CD14-positive monocyte (primary cell): ENCODE measurements at regions not wholly inside any gene's neighbourhood (a gene's known extent, or its start where the extent isn't known, plus 50 kb on each side); places are given as distances from the start of the nearest gene placed in this dataset.
"Not testable (repeated sequence)": the region's sequence is repeated elsewhere in the genome, so short reads cannot be mapped to it uniquely, and the experiment has no call there.

Source experiments
- DNase-seq, 3 donors: peaks; one replicate each; pipeline ENCODE4 v3.0.0-alpha.2; 2011 to 2022
- H2AFZ ChIP-seq: 2 replicates; pipeline ENCODE4 v1.6.0; 2012; ENCODE audit warnings: mild to moderate bottlenecking, low read depth, low read length, inconsistent platforms; ENCODE audit not compliant: insufficient read depth, poor library complexity, severe bottlenecking
- H3K27ac ChIP-seq, 2 donors: 1 replicate in 1 of 2; 2 replicates in 1 of 2; pipeline ENCODE4 v1.5.1; 2012 to 2013; ENCODE audit warnings: low read length in 2 of 2, control low read depth in 1 of 2, inconsistent platforms in 1 of 2, low read depth in 1 of 2, mild to moderate bottlenecking in 1 of 2
- H3K27me3 ChIP-seq, 2 donors: one replicate each; pipeline versions ENCODE4 v1.6.0 to v1.6.1; 2011 to 2013; ENCODE audit warnings: low read length in 2 of 2; ENCODE audit not compliant: control insufficient read depth in 2 of 2, insufficient read depth in 2 of 2
- H3K36me3 ChIP-seq, 2 donors: replicated peaks in 1 of 2; 1 replicate in 1 of 2; 2 replicates in 1 of 2; pipeline versions ENCODE4 v1.5.1 to v1.6.1; 2012 to 2013; ENCODE audit warnings: low read length in 2 of 2, control low read depth in 1 of 2, inconsistent platforms in 1 of 2, mild to moderate bottlenecking in 1 of 2; ENCODE audit not compliant: insufficient read depth in 2 of 2, control insufficient read depth in 1 of 2
- H3K4me1 ChIP-seq, 2 donors: 1 replicate in 1 of 2; 2 replicates in 1 of 2; pipeline versions ENCODE4 v1.5.1 to v1.6.1; 2012 to 2013; ENCODE audit warnings: low read length in 2 of 2, control low read depth in 1 of 2, inconsistent platforms in 1 of 2, mild to moderate bottlenecking in 1 of 2, moderate library complexity in 1 of 2; ENCODE audit not compliant: insufficient read depth in 2 of 2, control insufficient read depth in 1 of 2
- H3K4me2 ChIP-seq: replicated peaks from 2 replicates; pipeline ENCODE3; 2012; ENCODE audit warnings: low read length, moderate library complexity, mild to moderate bottlenecking; ENCODE audit not compliant: poor library complexity, severe bottlenecking; ENCODE audit errors: extremely low read depth
- H3K4me3 ChIP-seq, 3 experiments: fragments of 200-600 bp in 1 of 3; sonication (generic) in 1 of 3; replicated peaks in 1 of 3; 1 replicate in 2 of 3; 2 replicates in 1 of 3; pipeline ENCODE4 v1.5.1; 2011 to 2013; ENCODE audit warnings: low read length in 3 of 3, mild to moderate bottlenecking in 3 of 3, control low read depth in 2 of 3, low read depth in 2 of 3, inconsistent platforms in 1 of 3, moderate library complexity in 1 of 3
- H3K79me2 ChIP-seq: 2 replicates; pipeline ENCODE4 v1.6.0; 2012; ENCODE audit warnings: mild to moderate bottlenecking, control low read depth, inconsistent platforms, low read length, moderate library complexity; ENCODE audit not compliant: insufficient read depth
- H3K9ac ChIP-seq: 2 replicates; pipeline ENCODE4 v1.6.0; 2017; ENCODE audit warnings: low read length, mild to moderate bottlenecking; ENCODE audit not compliant: insufficient read depth, poor library complexity, severe bottlenecking
- H3K9me3 ChIP-seq, 2 donors: replicated peaks in 1 of 2; 1 replicate in 1 of 2; 2 replicates in 1 of 2; pipeline versions ENCODE4 v1.5.1 to v1.6.1; 2012 to 2013; ENCODE audit warnings: low read length in 2 of 2, control low read depth in 1 of 2; ENCODE audit not compliant: control insufficient read depth in 1 of 2, insufficient read depth in 1 of 2
- H4K20me1 ChIP-seq: 2 replicates; pipeline ENCODE4 v1.6.0; 2012; ENCODE audit warnings: mild to moderate bottlenecking, low read length, control low read depth, moderate library complexity; ENCODE audit not compliant: insufficient read depth
- H3K27ac Mint-ChIP-seq, 7 donors: one replicate each; pipeline ENCODE4 v1.8.0; 2020; ENCODE audit warnings: mild to moderate bottlenecking in 7 of 7, mixed read lengths in 7 of 7, moderate library complexity in 6 of 7, inconsistent platforms in 2 of 7
- H3K27me3 Mint-ChIP-seq, 3 donors: one replicate each; pipeline ENCODE4 v1.8.0; 2021 to 2022; ENCODE audit warnings: low read depth in 3 of 3, mild to moderate bottlenecking in 3 of 3, mixed read lengths in 3 of 3, moderate library complexity in 3 of 3, inconsistent platforms in 1 of 3
- H3K36me3 Mint-ChIP-seq, 2 donors: one replicate each; pipeline ENCODE4 v1.8.0; 2020; ENCODE audit warnings: mixed read lengths in 2 of 2, inconsistent platforms in 1 of 2, mild to moderate bottlenecking in 1 of 2
- H3K4me1 Mint-ChIP-seq: one replicate; pipeline ENCODE4 v1.8.0; 2020; ENCODE audit warnings: mild to moderate bottlenecking, mixed read lengths
- H3K4me3 Mint-ChIP-seq, 2 donors: one replicate each; pipeline ENCODE4 v1.8.0; 2020; ENCODE audit warnings: mild to moderate bottlenecking in 2 of 2, mixed read lengths in 2 of 2, moderate library complexity in 1 of 2
- H3K9me3 Mint-ChIP-seq, 7 donors: one replicate each; pipeline ENCODE4 v1.8.0; 2020 to 2022; ENCODE audit warnings: mixed read lengths in 7 of 7, mild to moderate bottlenecking in 6 of 7, moderate library complexity in 6 of 7, inconsistent platforms in 2 of 7
- WGBS: methylation state at CpG from one replicate; pipeline ENCODE4 v1.1.5; 2013; ENCODE audit warnings: missing lambda C conversion rate; ENCODE audit not compliant: insufficient coverage; 5-methylcytosine and 5-hydroxymethylcytosine counted together
- intact Hi-C, 2 donors: fragments of 100-400 bp; cut with micrococcal nuclease; formaldehyde crosslinking; loops; one replicate each; pipeline versions ENCODE4 v1.15.0 to v1.15.1; 2023
- TF ChIP-seq, protein P1 (sequence below): fragments of 200-600 bp; IDR thresholded peaks from one replicate; pipeline ENCODE4 v1.8.0; 2022; ENCODE audit warnings: antibody characterized with exemption, mild to moderate bottlenecking

DNA sequence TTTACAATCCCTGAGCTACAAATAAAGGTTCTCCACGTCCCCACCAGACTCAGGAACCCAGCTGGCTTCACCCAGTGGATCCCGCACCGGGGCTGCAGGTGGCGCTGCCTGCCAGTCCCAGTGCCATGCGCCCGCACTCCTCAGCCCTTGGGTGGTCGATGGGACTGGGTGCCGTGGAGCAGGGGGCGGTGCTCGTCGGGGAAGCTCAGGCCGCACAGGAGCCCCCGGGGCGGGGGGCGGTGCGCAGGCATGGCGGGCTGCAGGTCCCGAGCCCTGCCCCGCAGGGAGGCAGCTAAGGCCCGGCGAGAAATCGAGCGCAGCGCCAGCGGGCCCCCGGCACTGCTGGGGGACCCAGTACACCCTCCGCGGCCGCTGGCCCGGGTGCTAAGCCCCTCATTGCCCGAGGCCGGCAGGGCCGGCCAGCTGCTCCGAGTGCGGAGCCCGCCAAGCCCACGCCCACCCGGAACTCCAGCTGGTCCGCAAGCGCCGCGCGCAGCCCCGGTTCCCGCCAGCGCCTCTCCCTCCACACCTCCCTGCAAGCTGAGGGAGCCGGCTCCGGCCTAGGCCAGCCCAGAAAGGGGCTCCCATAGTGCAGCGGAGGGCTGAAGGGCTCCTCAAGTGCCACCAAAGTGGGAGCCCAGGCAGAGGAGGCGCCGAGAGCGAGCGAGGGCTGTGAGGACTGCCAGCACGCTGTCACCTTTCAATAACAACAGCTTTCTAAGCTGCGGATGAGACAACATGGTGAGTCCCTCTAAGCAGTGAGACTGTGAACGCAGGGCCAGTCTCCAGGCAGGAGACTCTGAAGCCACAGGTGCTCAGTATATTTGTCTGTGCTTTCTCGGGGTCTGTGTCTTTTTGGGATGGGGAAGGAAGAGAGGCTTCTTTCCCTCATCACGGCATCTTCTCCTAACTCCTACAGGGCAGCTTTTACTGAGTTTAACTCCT lies 161.5 kb downstream of the NR2F2 start:
- H3K9me3 ChIP-seq, H3K27me3 ChIP-seq, H4K20me1 ChIP-seq, intact Hi-C loops, H3K4me3 ChIP-seq, H2AFZ ChIP-seq, H3K79me2 ChIP-seq, H3K36me3 Mint-ChIP-seq, H3K27ac Mint-ChIP-seq, H3K27ac ChIP-seq, DNase-seq, H3K4me3 Mint-ChIP-seq, H3K36me3 ChIP-seq, H3K4me2 ChIP-seq, H3K9ac ChIP-seq: not testable (repeated sequence)
- peaks cover 16 to 17% of the 10 kb centered on the region in 2 donors for H3K4me1 ChIP-seq
- WGBS, result 96% methylated on average over 50 of the region's 58 CpGs
- peaks cover 4 to 16% (median 8%) of the 10 kb centered on the region in 3 donors for H3K27me3 Mint-ChIP-seq
- H3K4me1 Mint-ChIP-seq, result peaks cover 30% of the 10 kb centered on the region
- H3K9me3 Mint-ChIP-seq, result peaks cover 0 to 18% (median 5%) of the 10 kb centered on the region in 7 donors

DNA sequence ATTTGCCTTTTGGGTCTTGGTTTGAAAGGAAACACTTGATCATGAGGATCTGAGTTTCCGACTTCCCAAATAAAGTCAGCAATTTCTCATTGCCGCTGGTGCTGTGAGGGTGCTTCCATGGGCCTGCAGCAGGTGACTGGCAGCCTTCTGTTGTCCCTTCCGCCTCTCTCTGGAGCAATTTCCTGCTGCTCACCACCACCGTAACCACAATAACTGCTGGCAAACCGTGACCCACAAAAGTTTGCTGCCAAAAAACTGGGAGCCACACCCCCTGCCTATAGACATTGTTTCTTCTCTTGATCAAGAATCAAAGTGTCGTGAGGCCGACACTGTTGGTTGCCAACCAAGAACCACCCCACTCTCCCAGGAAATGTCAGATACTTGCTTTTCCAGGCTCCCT lies 164.0 kb downstream of the NR2F2 start:
- Mint-ChIP-seq H3K27me3 (peaks cover 1 to 8% (median 2%) of the 10 kb centered on the region in 3 donors), H3K4me3 (peak overlapping the region in 1 of 2 donors; percentile 65), H3K4me1 (peaks cover 30% of the 10 kb centered on the region), H3K9me3 (peaks cover 6 to 26% (median 9%) of the 10 kb centered on the region in 7 donors), H3K27ac (no peak overlapping the region), H3K36me3 (no peaks in the 10 kb centered on the region)
- TF ChIP-seq, protein P1, sequence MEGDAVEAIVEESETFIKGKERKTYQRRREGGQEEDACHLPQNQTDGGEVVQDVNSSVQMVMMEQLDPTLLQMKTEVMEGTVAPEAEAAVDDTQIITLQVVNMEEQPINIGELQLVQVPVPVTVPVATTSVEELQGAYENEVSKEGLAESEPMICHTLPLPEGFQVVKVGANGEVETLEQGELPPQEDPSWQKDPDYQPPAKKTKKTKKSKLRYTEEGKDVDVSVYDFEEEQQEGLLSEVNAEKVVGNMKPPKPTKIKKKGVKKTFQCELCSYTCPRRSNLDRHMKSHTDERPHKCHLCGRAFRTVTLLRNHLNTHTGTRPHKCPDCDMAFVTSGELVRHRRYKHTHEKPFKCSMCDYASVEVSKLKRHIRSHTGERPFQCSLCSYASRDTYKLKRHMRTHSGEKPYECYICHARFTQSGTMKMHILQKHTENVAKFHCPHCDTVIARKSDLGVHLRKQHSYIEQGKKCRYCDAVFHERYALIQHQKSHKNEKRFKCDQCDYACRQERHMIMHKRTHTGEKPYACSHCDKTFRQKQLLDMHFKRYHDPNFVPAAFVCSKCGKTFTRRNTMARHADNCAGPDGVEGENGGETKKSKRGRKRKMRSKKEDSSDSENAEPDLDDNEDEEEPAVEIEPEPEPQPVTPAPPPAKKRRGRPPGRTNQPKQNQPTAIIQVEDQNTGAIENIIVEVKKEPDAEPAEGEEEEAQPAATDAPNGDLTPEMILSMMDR, result no peak
- H3K4me3 ChIP-seq, result peak overlapping the region in 1 of 3 experiments; percentile 10
- no peaks in the 10 kb centered on the region for H3K36me3 ChIP-seq
- H3K27ac ChIP-seq, result no peak overlapping the region
- H2AFZ ChIP-seq, result peak overlapping the region; percentile 3
- peak in 2 of 3 donors; percentile 0 to 11 for DNase-seq
- H3K4me2 ChIP-seq, result peak overlapping the region; percentile 27
- H3K79me2 ChIP-seq, result no peaks in the 10 kb centered on the region
- 3% methylated on average over 7 of the region's 7 CpGs for WGBS
- H3K9ac ChIP-seq, result peak overlapping the region; percentile 9
- H3K27me3 ChIP-seq, result no peaks in the 10 kb centered on the region
- intact Hi-C loops, result no loop called here
- peaks cover 16 to 17% of the 10 kb centered on the region in 2 donors for H3K4me1 ChIP-seq
- no peaks in the 10 kb centered on the region for H3K9me3 ChIP-seq
- H4K20me1 ChIP-seq, result no peaks in the 10 kb centered on the region
